GM19328 (cell line): ENCODE measurements at regions not wholly inside any gene's neighbourhood (a gene's known extent, or its start where the extent isn't known, plus 50 kb on each side); places are given as distances from the start of the nearest gene placed in this dataset.

Experiments
- ATAC-seq: cut with Tn5 transposase; IDR thresholded peaks from one replicate; pipeline ENCODE4 v1.9.1; 2021; ENCODE audit warnings: mild to moderate bottlenecking, moderate library complexity; ENCODE audit not compliant: unreplicated experiment

GRCh38 chr3:102078854-102079808 lies 229.8 kb downstream of the NFKBIZ start:
- no peak for ATAC-seq

GRCh38 chr3:102079809-102080197 lies 230.5 kb downstream of the NFKBIZ start:
- no peak for ATAC-seq

GRCh38 chr3:102081572-102082289 lies 232.4 kb downstream of the NFKBIZ start:
- no peak for ATAC-seq

DNA sequence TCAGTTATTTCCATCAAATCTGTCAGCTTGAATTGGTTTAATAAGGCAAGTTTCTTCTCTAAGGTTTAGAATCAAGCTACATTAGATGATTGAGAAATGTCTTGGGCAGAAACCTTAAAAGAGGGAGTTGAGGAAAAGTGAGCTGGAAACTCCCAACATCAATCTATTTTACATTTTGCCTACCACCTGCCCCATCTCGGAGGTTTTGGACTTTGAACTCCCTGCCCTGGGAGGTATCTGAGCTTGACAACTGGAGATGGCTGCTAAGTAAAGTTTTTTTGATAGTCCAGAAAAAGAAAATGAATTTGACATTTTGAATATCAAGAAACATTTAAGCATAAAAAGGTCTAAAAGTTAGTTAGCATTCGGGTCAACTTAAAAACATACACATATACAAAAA lies 234.2 kb downstream of the NFKBIZ start:
- ATAC-seq: no peak

GRCh38 chr3:102084006-102084405 lies 234.7 kb downstream of the NFKBIZ start:
- no peak for ATAC-seq

DNA sequence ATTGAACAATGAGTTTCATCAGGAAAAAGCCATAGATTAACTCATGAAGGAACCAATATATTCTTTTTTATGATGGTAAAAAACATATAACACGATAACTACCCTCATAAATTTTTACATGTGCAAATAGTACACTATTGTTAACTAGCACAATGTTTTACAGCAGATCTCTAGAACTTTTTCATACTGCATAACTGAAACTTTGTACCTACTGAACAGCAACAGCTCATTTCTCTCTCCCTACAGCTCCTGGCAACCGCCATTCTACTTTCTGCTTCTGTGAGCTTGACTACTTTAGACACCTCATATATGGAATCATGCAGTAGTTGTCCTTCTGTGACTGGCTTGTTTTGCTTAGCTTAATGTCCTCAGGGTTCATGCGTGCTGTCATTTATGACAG lies 235.4 kb downstream of the NFKBIZ start:
- ATAC-seq: no peak

GRCh38 chr3:102085431-102086176 lies 236.3 kb downstream of the NFKBIZ start:
- no peak for ATAC-seq

DNA sequence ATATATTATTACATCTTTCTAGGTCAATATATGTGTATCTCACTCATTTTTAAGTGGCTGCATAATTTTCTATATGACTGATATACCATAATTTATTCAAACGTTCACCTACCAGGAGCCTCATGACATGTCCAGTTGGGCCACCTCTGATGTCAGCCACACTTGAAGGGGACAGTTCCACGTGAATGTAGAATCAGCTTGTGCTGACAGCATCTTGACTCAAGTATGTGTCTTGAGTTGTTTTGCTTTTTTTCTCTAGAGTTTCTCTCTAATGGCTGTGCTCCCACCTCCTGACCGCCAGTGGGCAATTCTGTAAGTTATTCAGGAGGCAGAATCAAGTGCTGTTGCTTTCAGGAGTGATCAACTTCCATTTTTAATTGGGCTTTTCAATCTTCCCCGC lies 237.9 kb downstream of the NFKBIZ start:
- no peak for ATAC-seq

- ATAC-seq: no peak
Observed at GRCh38 chr3:102089239-102089638, 239.9 kb downstream of the NFKBIZ start.

GRCh38 chr3:102089904-102090720 lies 240.8 kb downstream of the NFKBIZ start:
- ATAC-seq: no peak

DNA sequence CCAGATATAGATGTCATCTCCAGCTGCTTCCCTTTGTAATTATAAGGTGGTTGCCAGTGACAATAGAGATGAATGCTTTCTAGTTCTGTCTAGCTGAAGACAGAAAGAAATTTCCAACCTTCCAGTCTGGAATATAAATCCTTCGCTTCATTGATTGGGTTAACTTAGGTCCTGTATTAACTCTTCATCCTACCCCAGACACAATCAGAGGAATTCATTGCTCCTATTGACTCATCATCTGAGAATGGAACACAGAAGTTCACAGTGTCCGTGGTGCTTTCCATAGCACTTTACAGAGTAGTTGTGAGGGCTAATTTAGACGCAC lies 241.4 kb downstream of the NFKBIZ start:
- ATAC-seq: no peak

- no peak for ATAC-seq
Observed at GRCh38 chr3:102091358-102091757, 242.0 kb downstream of the NFKBIZ start.

- no peak for ATAC-seq
Observed at GRCh38 chr3:102092617-102093466, 243.5 kb downstream of the NFKBIZ start.

DNA sequence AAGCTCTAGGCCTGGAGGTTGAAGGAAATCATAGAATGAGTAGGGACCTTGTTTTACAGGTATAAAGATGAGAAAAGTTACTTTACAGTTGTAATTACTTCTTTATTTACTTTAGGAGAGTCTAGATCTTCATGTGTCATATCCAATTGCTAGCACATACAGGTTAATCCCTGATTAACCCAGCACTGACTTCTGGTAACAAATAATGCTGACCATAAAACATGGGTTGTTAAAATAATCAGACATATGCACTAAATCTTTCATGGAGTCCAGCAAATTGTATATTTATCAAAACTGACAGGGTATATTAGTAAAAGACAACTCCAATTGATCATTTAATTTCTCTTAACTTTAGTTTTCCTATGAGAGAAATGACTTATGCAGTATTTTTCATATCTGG lies 245.2 kb downstream of the NFKBIZ start:
- ATAC-seq: no peak

DNA sequence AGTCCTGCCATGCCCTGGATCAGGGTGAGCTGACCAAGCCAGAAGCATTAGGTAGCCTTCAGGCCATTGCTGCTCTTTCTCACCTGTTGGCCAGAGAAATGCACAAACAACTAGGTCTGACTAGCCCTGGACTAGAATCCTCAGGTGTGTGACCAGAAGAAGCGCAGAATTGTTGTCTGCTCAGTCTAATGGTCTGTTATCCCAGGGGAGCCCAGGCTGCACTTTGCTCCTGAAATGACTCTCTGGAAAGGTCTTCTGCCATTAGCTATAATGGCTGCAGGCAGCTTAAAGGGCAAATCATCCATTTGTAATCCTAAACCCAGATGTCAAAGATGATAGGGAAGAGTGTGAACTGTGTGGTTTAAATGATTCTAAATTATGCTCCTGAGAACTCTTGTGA lies 246.1 kb downstream of the NFKBIZ start:
- no peak for ATAC-seq

DNA sequence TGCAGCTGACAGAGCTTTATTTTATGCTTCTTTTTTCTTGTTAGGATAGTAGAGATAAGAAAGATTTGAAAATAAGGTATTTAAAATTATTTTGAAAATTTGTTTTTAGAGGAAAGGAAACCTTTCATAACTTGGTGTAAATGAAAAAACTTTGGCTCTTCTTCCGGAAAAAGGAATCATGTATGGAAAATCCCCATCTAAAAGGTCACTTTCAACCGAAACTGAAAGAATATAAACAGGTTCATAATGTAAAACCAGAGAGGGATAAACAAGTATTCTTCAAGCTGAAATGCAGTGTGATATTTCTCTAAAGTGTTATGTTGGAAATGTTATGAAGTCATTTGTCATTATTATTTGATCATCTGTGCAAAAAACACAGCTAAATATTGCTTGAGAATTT lies 246.8 kb downstream of the NFKBIZ start:
- ATAC-seq: no peak

DNA sequence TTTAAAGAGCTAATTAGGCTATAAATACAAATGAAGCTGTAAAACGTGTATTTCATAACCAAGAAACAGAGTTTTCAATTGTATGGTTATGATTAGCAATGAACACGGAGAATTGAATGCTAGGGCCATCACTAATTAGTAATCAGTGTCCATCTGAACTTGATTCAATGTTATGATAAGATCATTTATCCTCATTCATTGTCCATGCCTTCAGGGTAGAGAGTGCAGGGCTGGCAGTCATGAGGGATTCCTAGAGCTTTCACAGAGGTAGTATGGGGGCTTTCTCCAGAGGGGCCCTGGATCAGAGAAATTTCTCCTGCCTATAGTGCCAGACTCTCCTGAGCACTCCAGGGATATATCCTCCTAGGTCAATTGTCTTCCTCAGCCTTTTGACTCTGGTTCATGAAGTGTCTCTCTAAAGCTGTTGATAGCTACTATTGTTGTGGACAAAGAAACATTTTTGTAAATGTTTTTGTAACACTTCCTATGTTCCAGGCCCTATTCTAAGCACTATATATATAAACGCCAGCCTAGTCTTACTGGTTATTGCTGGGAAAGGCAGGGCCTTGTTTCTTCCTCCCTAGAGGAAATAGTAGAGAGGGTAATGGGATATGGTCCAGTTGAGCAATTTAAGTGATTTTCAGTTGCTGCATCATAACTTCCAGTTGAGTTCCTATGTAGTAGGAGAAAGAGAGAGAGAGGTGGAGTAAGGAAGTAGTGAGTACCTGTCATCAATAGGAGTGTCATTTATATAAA lies 249.0 kb downstream of the NFKBIZ start:
- ATAC-seq: no peak

- no peak for ATAC-seq
Observed at GRCh38 chr3:102099913-102100312, 250.6 kb downstream of the NFKBIZ start.

GRCh38 chr3:102102394-102102793 lies 253.1 kb downstream of the NFKBIZ start:
- no peak for ATAC-seq
